ENCODE measurements at regions not wholly inside any gene's neighbourhood (a gene's known extent, or its start where the extent isn't known, plus 50 kb on each side); places are given as distances from the start of the nearest gene placed in this dataset.

GRCh38 chr18:34358923-34359322 lies 134.2 kb upstream of the NOL4 start:
- TF ChIP-seq EZH2phosphoT487 (IDR thresholded peaks at IDR 0.05; ENCODE audit: low read length), result no peak
- no peak for TF ChIP-seq EZH2 (optimal IDR thresholded peaks at IDR 0.05; ENCODE audit: low read depth, low read length)
- no peak for TF ChIP-seq CTCF (IDR thresholded peaks at IDR 0.05; ENCODE audit: low read length)
- no peak overlapping the region for H3K4me3 ChIP-seq (ENCODE audit: low read length)
- no peak overlapping the region for H3K27ac ChIP-seq (ENCODE audit: low read length)
- no peaks in the 10 kb centered on the region for H3K36me3 ChIP-seq (replicated peaks; ENCODE audit: insufficient read depth, low read length)
- H3K4me2 ChIP-seq (ENCODE audit: low read depth, low read length), result no peak overlapping the region
- no peak overlapping the region for H2AFZ ChIP-seq (ENCODE audit: low read length)
- no peaks in the 10 kb centered on the region for H3K9me3 ChIP-seq (replicated peaks; ENCODE audit: insufficient read depth, low read length)
- no peaks in the 10 kb centered on the region for H3F3A ChIP-seq (ENCODE audit: insufficient read depth, low read length)
- no peak for DNase-seq
- H4K20me1 ChIP-seq (ENCODE audit: insufficient read depth, low read length), result no peaks in the 10 kb centered on the region
- H3K27me3 ChIP-seq (replicated peaks; ENCODE audit: insufficient read depth, low read length), result no peaks in the 10 kb centered on the region
- H3K9ac ChIP-seq (ENCODE audit: low read length), result no peak overlapping the region
- H3K79me2 ChIP-seq (ENCODE audit: low read length), result no peaks in the 10 kb centered on the region
- H3K4me1 ChIP-seq (ENCODE audit: low read length), result no peaks in the 10 kb centered on the region
- H3K9me2 ChIP-seq (replicated peaks; ENCODE audit: insufficient read depth, low read length), result no peaks in the 10 kb centered on the region

- Histone ChIP-seq H3K79me2 (ENCODE audit: low read length) (no peaks in the 10 kb centered on the region), H3K4me2 (ENCODE audit: low read depth, low read length) (no peak overlapping the region), H3K9ac (ENCODE audit: low read length) (no peak overlapping the region), H3K9me3 (replicated peaks; ENCODE audit: insufficient read depth, low read length) (no peaks in the 10 kb centered on the region), H3K9me2 (replicated peaks; ENCODE audit: insufficient read depth, low read length) (no peaks in the 10 kb centered on the region), H4K20me1 (ENCODE audit: insufficient read depth, low read length) (no peaks in the 10 kb centered on the region), H3K36me3 (replicated peaks; ENCODE audit: insufficient read depth, low read length) (no peaks in the 10 kb centered on the region), H3K27me3 (replicated peaks; ENCODE audit: insufficient read depth, low read length) (no peaks in the 10 kb centered on the region), H3K27ac (ENCODE audit: low read length) (no peak overlapping the region), H3F3A (ENCODE audit: insufficient read depth, low read length) (no peaks in the 10 kb centered on the region), H3K4me1 (ENCODE audit: low read length) (no peaks in the 10 kb centered on the region), H3K4me3 (ENCODE audit: low read length) (no peak overlapping the region), H2AFZ (ENCODE audit: low read length) (no peak overlapping the region)
- TF ChIP-seq EZH2 (optimal IDR thresholded peaks at IDR 0.05; ENCODE audit: low read depth, low read length), result no peak
- no peak for TF ChIP-seq CTCF (IDR thresholded peaks at IDR 0.05; ENCODE audit: low read length)
- no peak for TF ChIP-seq EZH2phosphoT487 (IDR thresholded peaks at IDR 0.05; ENCODE audit: low read length)
- DNase-seq, result no peak
Observed at GRCh38 chr18:34364699-34365098, 140.0 kb upstream of the NOL4 start.

GRCh38 chr18:34370704-34371395 lies 146.1 kb upstream of the NOL4 start:
- no peak for DNase-seq

More at GRCh38 chr18:34370704-34371395, 146.1 kb upstream of the NOL4 start:
- Histone ChIP-seq H3K9ac (ENCODE audit: low read length) (no peak overlapping the region), H3K36me3 (replicated peaks; ENCODE audit: insufficient read depth, low read length) (no peaks in the 10 kb centered on the region), H3K4me1 (ENCODE audit: low read length) (no peaks in the 10 kb centered on the region), H3K4me2 (ENCODE audit: low read depth, low read length) (no peak overlapping the region), H2AFZ (ENCODE audit: low read length) (no peak overlapping the region), H3K27me3 (replicated peaks; ENCODE audit: insufficient read depth, low read length) (no peaks in the 10 kb centered on the region), H3K79me2 (ENCODE audit: low read length) (no peaks in the 10 kb centered on the region), H3K27ac (ENCODE audit: low read length) (no peak overlapping the region), H3K9me2 (replicated peaks; ENCODE audit: insufficient read depth, low read length) (no peaks in the 10 kb centered on the region), H3K9me3 (replicated peaks; ENCODE audit: insufficient read depth, low read length) (no peaks in the 10 kb centered on the region), H3F3A (ENCODE audit: insufficient read depth, low read length) (no peaks in the 10 kb centered on the region), H3K4me3 (ENCODE audit: low read length) (no peak overlapping the region), H4K20me1 (ENCODE audit: insufficient read depth, low read length) (no peaks in the 10 kb centered on the region)
- no peak for TF ChIP-seq CTCF (IDR thresholded peaks at IDR 0.05; ENCODE audit: low read length)
- TF ChIP-seq EZH2 (optimal IDR thresholded peaks at IDR 0.05; ENCODE audit: low read depth, low read length), result no peak
- TF ChIP-seq EZH2phosphoT487 (IDR thresholded peaks at IDR 0.05; ENCODE audit: low read length), result no peak

Data from MM.1S (cell line).